HepG2 (cell line): ENCODE measurements at regions not wholly inside any gene's neighbourhood (a gene's known extent, or its start where the extent isn't known, plus 50 kb on each side); places are given as distances from the start of the nearest gene placed in this dataset.

Experiments used
- ATAC-seq: fragments of 200-7000 bp; cut with Tn5 transposase; 3 replicates; pipeline ENCODE4 v1.9.1; 2020; ENCODE audit warnings: mild to moderate bottlenecking, moderate library complexity
- BruUV-seq: library from RNA; stranded (reverse); fragments of 400-500 nt; replicated peaks from 2 replicates; lab custom pipeline; 2021; lab: Mats Ljungman, UMichigan
- CTCF ChIA-PET: fragments of 300-600 bp; formaldehyde crosslinking; extraction: SDS; loops from one replicate; lab custom pipeline; 2021; ENCODE audit warnings: low total read pairs, inconsistent platforms, low intra/inter-chr PET ratio; lab: Yijun Ruan, JAX
- POLR2A ChIA-PET: fragments of 350-600 bp; sonication (Branson Sonifier 250); formaldehyde crosslinking; loops from one replicate; lab custom pipeline; 2020; ENCODE audit warnings: antibody characterized with exemption, inconsistent platforms; lab: Yijun Ruan, JAX
- DNase-seq: peaks from one replicate; pipeline ENCODE4 v3.0.0-alpha.2; 2015; ENCODE audit warnings: low spot score
- FAIRE-seq: peaks from 3 replicates; lab custom pipeline; 2011; peaks lifted over from hg19 to GRCh38; lab: Jason Lieb, UNC
- H2AFZ ChIP-seq: one replicate; pipeline ENCODE4 v1.6.1; 2011; ENCODE audit warnings: low read length, inconsistent platforms
- H3K27ac ChIP-seq: fragments of 300-600 bp; 3 replicates; pipeline ENCODE4 v1.8.0; 2011; ENCODE audit warnings: mixed run types, mild to moderate bottlenecking, mixed read lengths, low read length, inconsistent platforms; ENCODE audit not compliant: insufficient read depth; ENCODE audit errors: extremely low read length
- H3K27me3 ChIP-seq, 2 experiments: fragments of 200-600 bp in 1 of 2; 2 replicates in 1 of 2; 3 replicates in 1 of 2; pipeline versions ENCODE4 v1.6.0 to v1.8.0; 2011; ENCODE audit warnings: low read length in 2 of 2, mild to moderate bottlenecking in 2 of 2, moderate library complexity in 2 of 2, inconsistent platforms in 1 of 2; ENCODE audit not compliant: insufficient read depth in 2 of 2, control insufficient read depth in 1 of 2
- H3K36me3 ChIP-seq, 2 experiments: fragments of 200-600 bp in 1 of 2; replicated peaks in 1 of 2; 2 replicates in 1 of 2; 3 replicates in 1 of 2; pipeline versions ENCODE4 v1.5.1 to v1.8.0; 2011; ENCODE audit warnings: low read length in 2 of 2, inconsistent platforms in 1 of 2; ENCODE audit not compliant: insufficient read depth in 2 of 2, control insufficient read depth in 1 of 2
- H3K4me1 ChIP-seq: 2 replicates; pipeline ENCODE4 v1.5.1; 2012; ENCODE audit warnings: low read length, inconsistent platforms; ENCODE audit not compliant: insufficient read depth
- H3K4me2 ChIP-seq: 2 replicates; pipeline ENCODE4 v1.6.0; 2011; ENCODE audit warnings: low read depth, low read length, inconsistent platforms
- H3K4me3 ChIP-seq, 3 experiments: fragments of 200-600 bp in 1 of 3; sonication (generic), shearing (Covaris generic) in 1 of 3; replicated peaks in 1 of 3; 2 replicates each; pipeline ENCODE4 v1.5.1; 2011 to 2016; ENCODE audit warnings: low read length in 3 of 3, inconsistent platforms in 2 of 3, low read depth in 2 of 3, mild to moderate bottlenecking in 2 of 3, control low read depth in 1 of 3, mixed read lengths in 1 of 3; ENCODE audit not compliant: insufficient read depth in 1 of 3
- H3K79me2 ChIP-seq: one replicate; pipeline ENCODE4 v1.6.1; 2011; ENCODE audit warnings: low read length, inconsistent platforms; ENCODE audit not compliant: insufficient read depth
- H3K9ac ChIP-seq: 2 replicates; pipeline ENCODE4 v1.6.0; 2011; ENCODE audit warnings: mild to moderate bottlenecking, low read depth, low read length, inconsistent platforms; ENCODE audit not compliant: insufficient read depth
- H3K9me3 ChIP-seq: 2 replicates; pipeline ENCODE4 v1.5.1; 2012; ENCODE audit warnings: mild to moderate bottlenecking, low read length
- H4K20me1 ChIP-seq: 2 replicates; pipeline ENCODE4 v1.6.0; 2011; ENCODE audit warnings: inconsistent platforms, mild to moderate bottlenecking, low read length, moderate library complexity; ENCODE audit not compliant: insufficient read depth
- FOXJ3 ChIP-seq: sonication (generic); formaldehyde crosslinking; IDR thresholded peaks from 2 replicates; pipeline ENCODE4 v1.4.0; 2020; ENCODE audit warnings: missing genetic modification reagents, mild to moderate bottlenecking, borderline replicate concordance
- HNF1B ChIP-seq: sonication (generic); formaldehyde crosslinking; IDR thresholded peaks from 2 replicates; pipeline ENCODE4 v1.5.1; 2020; ENCODE audit warnings: mild to moderate bottlenecking, moderate library complexity, missing genetic modification reagents
- MAFF ChIP-seq: IDR thresholded peaks from 2 replicates; pipeline ENCODE4 v1.6.1; 2011; ENCODE audit warnings: low read depth, low read length, improper control_type of control experiment
- MAFK ChIP-seq, 2 experiments: IDR thresholded peaks in 1 of 2; conservative IDR thresholded peaks in 1 of 2; 2 replicates each; pipeline ENCODE4 v1.6.1; 2011; ENCODE audit warnings: improper control_type of control experiment in 2 of 2, low read length in 2 of 2
- TOPORS ChIP-seq: sonication (generic); formaldehyde crosslinking; IDR thresholded peaks from 2 replicates; pipeline ENCODE4 v1.8.0; 2023; ENCODE audit warnings: mild to moderate bottlenecking, missing genetic modification reagents
- ZNF263 ChIP-seq: sonication (generic); formaldehyde crosslinking; IDR thresholded peaks from 2 replicates; pipeline ENCODE4 v1.4.0; 2020; ENCODE audit warnings: missing genetic modification reagents
- ZNF280B ChIP-seq: sonication (generic); formaldehyde crosslinking; IDR thresholded peaks from 2 replicates; pipeline ENCODE4 v1.5.0; 2020; ENCODE audit warnings: missing genetic modification reagents, mild to moderate bottlenecking, borderline replicate concordance
- ZNF296 ChIP-seq: sonication (generic); formaldehyde crosslinking; conservative IDR thresholded peaks from 2 replicates; pipeline ENCODE4 v1.5.0; 2020; ENCODE audit warnings: mild to moderate bottlenecking, missing genetic modification reagents
- ZNF350 ChIP-seq: sonication (generic); formaldehyde crosslinking; IDR thresholded peaks from 2 replicates; pipeline ENCODE4 v1.4.0; 2020; ENCODE audit warnings: mild to moderate bottlenecking, low read depth, missing genetic modification reagents, borderline replicate concordance
- in situ Hi-C: cut with HindIII; loops from 2 replicates; pipeline ENCODE4 v1.10.0; 2017; ENCODE audit warnings: low pct_unique_long_range_greater_than_20kb; ENCODE audit not compliant: extremely low pct_ligation_motif_present
- intact Hi-C: fragments of 100-400 bp; cut with micrococcal nuclease; formaldehyde crosslinking; loops from one replicate; pipeline ENCODE4 v1.10.0; 2022; ENCODE audit not compliant: unreplicated experiment

- TF ChIP-seq TOPORS (no peak), ZNF280B (CRISPR knock-in tag) (no peak), FOXJ3 (CRISPR knock-in tag) (no peak), ZNF350 (CRISPR knock-in tag) (no peak), ZNF263 (no peak), ZNF296 (no peak)
Observed at GRCh38 chr4:114334884-114335330, 263.7 kb upstream of the UGT8 start (continued).

- H4K20me1 ChIP-seq = no peaks in the 10 kb centered on the region
- CTCF ChIA-PET = no interaction called here
- in situ Hi-C loops (no loop called here), intact Hi-C loops (no loop called here)
- no peaks in the 10 kb centered on the region for H3K4me1 ChIP-seq
- no peaks in the 10 kb centered on the region for H3K79me2 ChIP-seq
- no peaks in the 10 kb centered on the region for H3K36me3 ChIP-seq
- no peaks in the 10 kb centered on the region for H3K27me3 ChIP-seq
- H3K4me3 ChIP-seq = no peak overlapping the region
- TF ChIP-seq MAFF (peak; percentile 93), HNF1B (no peak), MAFK (conservative IDR thresholded peaks at IDR 0.05 in 1 of 2, IDR thresholded peaks at IDR 0.05 in 1 of 2; ENCODE audit: low read length in 2 of 2) (peak; percentile 84 to 95)
- no TSS peak for BruUV-seq
- H3K9me3 ChIP-seq = no peaks in the 10 kb centered on the region
- no peak overlapping the region for H2AFZ ChIP-seq
- POLR2A ChIA-PET = no interaction called here
- H3K27ac ChIP-seq = no peak overlapping the region
- ATAC-seq (no peak), DNase-seq (no peak), FAIRE-seq (no peak)
- H3K4me2 ChIP-seq = no peak overlapping the region
- no peak overlapping the region for H3K9ac ChIP-seq
Observed at GRCh38 chr4:114335339-114335738, 263.3 kb upstream of the UGT8 start.
